H1 (cell line): ENCODE measurements at regions not wholly inside any gene's neighbourhood (a gene's known extent, or its start where the extent isn't known, plus 50 kb on each side); places are given as distances from the start of the nearest gene placed in this dataset.

ENCODE experiments used
- ATF2 ChIP-seq: IDR thresholded peaks from 2 replicates; pipeline ENCODE4 v1.6.1; 2012; ENCODE audit warnings: low read length, inconsistent platforms
- E2F6 ChIP-seq: IDR thresholded peaks from 2 replicates; pipeline ENCODE4 v1.6.1; 2012; ENCODE audit warnings: inconsistent platforms
- SIRT6 ChIP-seq: IDR thresholded peaks from one replicate; pipeline ENCODE4 v1.7.1; 2012; ENCODE audit warnings: low read length, inconsistent platforms

- TF ChIP-seq SIRT6, result no peak
- no peak for TF ChIP-seq ATF2
- no peak for TF ChIP-seq E2F6
Observed at GRCh38 chr4:136928957-136929411, 603.3 kb downstream of the PCDH18 start (continued).
